ENCODE measurements at regions not wholly inside any gene's neighbourhood (a gene's known extent, or its start where the extent isn't known, plus 50 kb on each side); places are given as distances from the start of the nearest gene placed in this dataset.

GRCh38 chr14:98037831-98038230 is 1234.2 kb downstream of the BCL11B start:
- TF ChIP-seq, protein P1, sequence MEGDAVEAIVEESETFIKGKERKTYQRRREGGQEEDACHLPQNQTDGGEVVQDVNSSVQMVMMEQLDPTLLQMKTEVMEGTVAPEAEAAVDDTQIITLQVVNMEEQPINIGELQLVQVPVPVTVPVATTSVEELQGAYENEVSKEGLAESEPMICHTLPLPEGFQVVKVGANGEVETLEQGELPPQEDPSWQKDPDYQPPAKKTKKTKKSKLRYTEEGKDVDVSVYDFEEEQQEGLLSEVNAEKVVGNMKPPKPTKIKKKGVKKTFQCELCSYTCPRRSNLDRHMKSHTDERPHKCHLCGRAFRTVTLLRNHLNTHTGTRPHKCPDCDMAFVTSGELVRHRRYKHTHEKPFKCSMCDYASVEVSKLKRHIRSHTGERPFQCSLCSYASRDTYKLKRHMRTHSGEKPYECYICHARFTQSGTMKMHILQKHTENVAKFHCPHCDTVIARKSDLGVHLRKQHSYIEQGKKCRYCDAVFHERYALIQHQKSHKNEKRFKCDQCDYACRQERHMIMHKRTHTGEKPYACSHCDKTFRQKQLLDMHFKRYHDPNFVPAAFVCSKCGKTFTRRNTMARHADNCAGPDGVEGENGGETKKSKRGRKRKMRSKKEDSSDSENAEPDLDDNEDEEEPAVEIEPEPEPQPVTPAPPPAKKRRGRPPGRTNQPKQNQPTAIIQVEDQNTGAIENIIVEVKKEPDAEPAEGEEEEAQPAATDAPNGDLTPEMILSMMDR (IDR thresholded peaks at IDR 0.05), result no peak
- TF ChIP-seq ZFX (IDR thresholded peaks at IDR 0.05; ENCODE audit: borderline replicate concordance), result no peak
